Stimulated activated CD4-positive, alpha-beta T cell treated with anti-CD3 and anti-CD28 coated beads, Interleukin-1b, Interleukin-23, amount 100 ng/mL, for 4 hours (primary cell): ENCODE measurements at regions not wholly inside any gene's neighbourhood (a gene's known extent, or its start where the extent isn't known, plus 50 kb on each side); places are given as distances from the start of the nearest gene placed in this dataset.

Source experiments
- DNase-seq, 2 donors: peaks; one replicate each; pipeline ENCODE4 v3.0.0-alpha.2; 2020; ENCODE audit warnings: low read depth in 2 of 2

GRCh38 chr14:98227727-98228111 is 1044.3 kb downstream of the BCL11B start:
- no peak for DNase-seq

DNA sequence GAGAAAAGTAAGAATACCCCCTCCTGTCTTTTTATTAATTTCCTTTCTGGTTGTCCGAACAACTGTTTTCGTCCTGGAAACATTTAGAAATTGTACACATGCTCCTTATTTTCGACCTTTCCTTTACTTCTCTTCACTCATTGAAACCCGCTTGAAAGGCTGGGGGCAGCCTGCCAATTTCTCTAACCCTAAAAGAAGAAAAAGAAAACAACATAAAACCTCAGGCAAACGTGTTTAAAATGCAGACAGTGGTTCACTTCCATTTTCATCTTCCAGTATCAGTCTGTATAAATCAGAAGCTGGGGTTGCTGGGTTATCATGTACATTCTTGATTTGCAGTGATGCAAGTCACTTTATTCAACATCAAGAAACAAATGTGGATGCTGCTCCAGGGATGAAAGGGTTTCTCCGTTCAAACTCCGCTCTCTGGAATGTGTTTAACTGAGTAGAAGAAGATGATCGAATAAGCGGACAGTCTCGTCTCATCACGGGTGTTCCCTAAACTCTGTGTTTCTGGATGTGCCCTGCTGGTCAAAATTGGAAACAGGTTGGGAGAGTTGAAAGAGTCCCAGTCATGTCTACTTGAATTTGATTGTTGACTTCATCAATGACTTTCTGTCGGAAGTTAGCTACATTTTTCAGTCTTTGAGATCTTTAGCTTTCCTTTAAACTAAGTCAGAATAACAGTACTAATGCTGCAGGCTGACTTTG is 1042.2 kb downstream of the BCL11B start:
- DNase-seq: no peak

GRCh38 chr14:98230411-98230810 is 1041.6 kb downstream of the BCL11B start:
- no peak for DNase-seq

GRCh38 chr14:98231210-98231609 is 1040.8 kb downstream of the BCL11B start:
- DNase-seq: no peak

- DNase-seq: no peak
Measured at GRCh38 chr14:98233656-98234055, 1038.3 kb downstream of the BCL11B start.

DNA sequence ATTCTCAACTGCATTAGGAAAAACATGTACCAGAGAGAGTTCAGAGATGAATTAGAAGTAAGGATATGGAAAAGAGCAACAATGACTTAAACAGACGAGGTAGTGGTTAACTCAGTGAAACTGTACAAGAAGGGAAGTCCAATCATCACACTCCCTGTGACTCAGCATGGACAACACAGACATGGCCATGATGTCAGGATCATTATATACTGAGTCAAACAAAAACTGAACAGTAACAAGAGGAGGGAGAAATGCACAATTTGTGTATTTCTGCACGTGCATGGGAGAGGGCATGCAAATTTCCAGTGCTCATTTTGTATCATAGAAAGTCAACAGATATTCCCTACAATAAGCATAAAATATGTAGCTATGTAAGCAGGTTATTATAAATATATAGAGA is 1037.8 kb downstream of the BCL11B start:
- DNase-seq: no peak

DNA sequence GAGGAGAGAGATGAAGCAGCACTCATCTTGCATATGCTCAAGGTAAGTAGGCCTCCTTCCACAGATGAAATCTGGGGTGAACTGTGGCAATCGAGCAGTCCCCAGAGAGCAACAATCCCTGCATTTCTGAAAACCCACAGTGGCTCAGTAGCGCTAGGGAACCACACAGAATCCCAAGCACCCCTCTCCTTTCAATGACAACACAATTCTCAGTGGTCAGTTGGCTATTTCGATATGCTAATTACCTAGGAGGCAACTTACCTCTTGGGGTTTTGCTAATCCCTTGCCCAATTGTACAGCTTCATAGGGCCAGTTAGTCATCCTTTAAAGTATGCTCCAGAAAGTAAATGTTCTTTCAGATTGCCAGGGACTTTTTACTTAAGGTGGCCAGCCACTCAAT is 1035.7 kb downstream of the BCL11B start:
- DNase-seq: no peak

DNA sequence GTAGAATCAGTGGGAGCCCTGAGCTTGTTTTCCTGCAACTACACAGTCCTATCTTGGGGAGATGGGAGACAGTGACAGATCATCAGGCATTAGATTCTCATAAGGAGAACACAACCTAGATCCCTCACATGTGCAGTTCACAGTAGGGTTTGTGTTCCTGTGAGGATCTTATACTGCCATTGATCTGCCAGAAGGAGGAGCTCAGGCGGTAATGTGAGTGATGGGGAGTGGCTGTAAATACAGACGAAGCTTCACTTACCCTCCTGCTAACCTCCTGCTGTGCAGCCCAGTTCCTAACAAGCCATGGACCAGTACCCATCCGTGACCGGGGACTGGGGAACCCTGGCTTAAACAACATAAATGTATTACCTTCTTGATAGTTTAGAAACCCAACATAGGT is 1034.1 kb downstream of the BCL11B start:
- no peak for DNase-seq

DNA sequence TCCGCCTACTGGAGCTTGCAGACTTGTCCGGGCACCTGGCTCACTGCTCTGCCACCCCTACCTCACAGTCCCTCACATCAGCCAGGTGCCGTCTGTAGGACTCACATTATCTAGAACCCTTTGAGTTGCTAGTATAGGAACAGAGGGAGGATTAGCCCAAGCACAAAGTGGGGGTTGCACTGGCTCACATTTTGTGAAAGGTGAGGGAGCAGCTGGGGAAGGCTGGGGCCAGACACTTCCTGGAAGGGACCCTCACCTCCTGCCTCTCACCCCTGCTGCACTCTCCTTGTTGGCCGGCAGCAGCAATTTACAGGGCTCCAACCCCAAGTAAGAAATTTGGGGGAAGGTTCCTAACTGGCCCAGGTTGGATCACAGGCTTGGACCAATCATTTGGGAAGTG is 1031.6 kb downstream of the BCL11B start:
- DNase-seq: no peak

GRCh38 chr14:98242903-98243302 is 1029.1 kb downstream of the BCL11B start:
- DNase-seq: no peak

DNA sequence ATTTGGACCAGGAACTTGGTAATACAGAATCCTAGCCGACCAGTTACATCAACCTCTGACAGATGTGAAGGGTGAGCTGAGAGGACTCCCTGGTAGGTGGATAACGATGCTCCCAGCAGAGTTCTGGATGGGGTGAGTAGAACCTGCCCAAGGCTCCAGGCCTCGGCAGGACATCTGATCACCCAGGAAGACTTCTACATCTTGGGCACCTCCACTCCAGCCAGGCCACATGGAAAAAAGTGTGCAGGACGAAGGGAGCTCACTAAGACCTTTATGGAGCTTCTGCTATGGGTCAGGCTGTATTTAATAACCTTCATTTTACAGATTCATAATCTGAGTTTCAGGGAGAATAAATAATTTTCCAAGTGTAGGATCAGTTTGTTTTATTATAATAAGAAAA is 1028.7 kb downstream of the BCL11B start:
- DNase-seq: no peak

DNA sequence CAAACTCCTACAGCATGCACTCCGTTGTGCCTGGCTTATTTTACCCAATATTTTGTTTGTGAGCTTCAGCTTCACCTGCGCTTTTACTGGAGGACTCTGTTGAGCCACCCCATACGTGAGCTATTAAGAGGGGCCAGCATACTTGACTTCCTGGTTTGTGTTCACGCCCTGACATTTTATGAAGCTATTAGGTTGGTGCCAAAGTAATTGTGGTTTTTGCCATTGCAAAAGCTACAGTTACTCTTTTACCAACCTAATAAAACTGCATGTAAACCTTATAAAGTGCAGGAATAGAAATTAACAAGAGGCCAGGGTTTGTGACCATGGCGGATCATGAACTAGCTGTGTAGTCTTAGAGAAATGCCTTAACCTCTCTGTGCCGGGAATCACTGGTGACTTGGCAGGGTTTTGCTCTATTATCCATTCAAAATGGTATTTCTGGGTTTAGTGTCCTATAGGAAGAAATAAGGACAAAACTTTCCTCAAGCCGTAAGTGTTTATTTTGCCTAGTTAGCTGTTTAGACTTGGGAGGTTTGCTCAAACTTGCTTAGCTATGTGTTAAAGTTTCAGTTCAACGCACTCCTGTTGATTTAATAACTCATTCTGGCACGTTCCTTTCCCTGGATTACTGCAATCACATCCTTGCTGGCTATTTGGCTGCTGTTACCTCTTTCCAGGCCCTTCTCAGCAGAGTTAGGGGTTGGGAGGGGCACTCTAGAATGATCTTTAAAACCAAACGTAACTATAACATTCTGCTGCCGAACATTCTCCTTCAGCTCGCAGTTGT is 1027.6 kb downstream of the BCL11B start:
- no peak for DNase-seq

GRCh38 chr14:98244966-98245569 is 1026.9 kb downstream of the BCL11B start:
- DNase-seq: no peak

DNA sequence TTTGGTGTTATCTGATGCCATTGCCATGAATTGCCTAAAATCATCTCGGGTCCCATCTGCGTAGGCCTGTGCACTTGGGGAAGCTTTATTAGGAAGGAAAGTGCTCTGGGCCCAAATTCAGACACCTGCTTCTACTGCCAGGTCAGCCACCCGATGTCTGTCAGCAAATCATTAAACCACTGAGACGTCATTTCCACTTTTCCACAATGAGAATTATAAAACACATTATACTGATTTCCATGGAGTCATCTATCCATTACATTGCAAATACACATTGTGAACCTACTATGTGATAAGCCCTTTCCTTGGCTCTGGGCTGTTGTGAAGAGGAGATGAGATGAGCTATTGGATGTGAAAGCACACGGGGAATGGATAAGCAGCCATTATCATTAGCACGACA is 1022.9 kb downstream of the BCL11B start:
- DNase-seq: no peak

DNA sequence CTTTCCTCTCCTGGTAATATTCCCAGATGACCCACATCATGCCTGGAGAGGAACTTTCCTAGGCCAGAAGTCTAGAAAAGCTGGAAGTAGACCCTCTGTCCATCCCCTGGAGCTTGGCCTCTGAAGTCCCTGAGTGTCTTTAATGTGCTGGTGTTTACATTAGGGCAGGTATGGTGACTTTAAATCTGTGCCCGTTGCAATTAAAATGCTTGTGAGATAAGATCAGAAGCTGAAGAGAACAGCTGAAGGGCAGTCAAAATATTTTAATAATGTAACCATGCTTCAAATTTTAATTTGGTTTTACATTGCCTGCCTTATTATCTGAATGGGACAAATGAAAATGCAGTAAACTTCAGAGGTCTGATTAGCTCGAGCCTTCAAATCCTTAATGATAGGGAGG is 1022.5 kb downstream of the BCL11B start:
- DNase-seq: no peak

DNA sequence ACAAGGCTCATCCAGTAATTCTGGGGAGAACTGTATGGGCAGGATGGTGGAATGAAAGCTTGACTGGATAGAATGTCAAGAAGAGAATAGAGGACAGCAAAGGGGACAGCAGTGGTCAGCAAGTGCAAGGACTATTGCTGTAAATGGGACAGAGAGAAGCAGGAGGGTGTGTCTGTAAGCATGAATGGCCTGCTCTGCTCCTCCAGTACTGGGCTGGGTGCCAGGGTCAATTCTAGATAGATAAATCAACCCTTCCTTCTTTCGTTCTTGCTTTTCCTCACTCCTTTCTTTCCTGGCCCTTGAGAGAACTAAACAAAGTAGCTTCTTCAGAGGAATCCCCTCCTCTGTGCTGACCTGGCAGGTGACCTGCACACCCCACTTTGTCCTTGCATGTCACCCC is 1019.2 kb downstream of the BCL11B start:
- DNase-seq: no peak

DNA sequence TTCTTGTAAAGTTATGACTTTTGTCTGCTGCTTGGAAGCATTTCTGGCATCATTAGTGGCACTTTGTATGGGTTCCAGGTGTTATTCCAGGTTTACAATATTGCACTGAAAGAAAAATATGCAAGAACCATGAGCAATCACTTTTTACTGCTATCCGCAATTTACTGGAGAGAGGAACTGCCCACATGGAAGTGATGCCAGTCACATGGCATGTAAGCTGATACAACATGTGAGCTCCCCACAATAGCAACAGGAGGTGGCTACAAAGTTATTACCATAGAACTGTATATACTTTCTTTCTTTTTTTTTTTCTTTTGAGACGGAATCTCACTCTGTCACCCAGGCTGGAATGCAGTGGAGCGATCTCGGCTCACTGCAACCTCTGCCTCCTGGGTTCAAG is 1012.1 kb downstream of the BCL11B start:
- no peak for DNase-seq

DNA sequence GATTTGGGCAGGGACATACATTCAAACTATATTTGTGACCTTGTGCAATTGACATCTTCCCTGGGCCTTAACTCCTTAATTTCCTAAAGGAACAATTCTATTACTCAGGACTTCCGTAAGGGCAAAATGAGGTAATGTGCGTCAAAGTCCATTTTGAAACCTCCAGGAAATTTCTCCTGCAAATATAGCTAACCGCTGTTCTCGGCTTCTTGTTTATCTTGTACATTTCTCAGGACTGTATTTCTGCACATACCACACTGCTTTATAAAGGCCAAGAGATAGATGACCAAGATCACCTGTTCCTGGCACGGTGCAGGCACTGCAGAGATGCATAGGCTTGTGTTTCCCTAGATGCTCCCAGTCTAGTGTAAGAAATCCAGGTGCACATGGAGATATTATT is 1009.4 kb downstream of the BCL11B start:
- no peak for DNase-seq

- DNase-seq: no peak
Measured at GRCh38 chr14:98269533-98269932, 1002.5 kb downstream of the BCL11B start.

GRCh38 chr14:98270201-98270600 is 1001.8 kb downstream of the BCL11B start:
- no peak for DNase-seq

DNA sequence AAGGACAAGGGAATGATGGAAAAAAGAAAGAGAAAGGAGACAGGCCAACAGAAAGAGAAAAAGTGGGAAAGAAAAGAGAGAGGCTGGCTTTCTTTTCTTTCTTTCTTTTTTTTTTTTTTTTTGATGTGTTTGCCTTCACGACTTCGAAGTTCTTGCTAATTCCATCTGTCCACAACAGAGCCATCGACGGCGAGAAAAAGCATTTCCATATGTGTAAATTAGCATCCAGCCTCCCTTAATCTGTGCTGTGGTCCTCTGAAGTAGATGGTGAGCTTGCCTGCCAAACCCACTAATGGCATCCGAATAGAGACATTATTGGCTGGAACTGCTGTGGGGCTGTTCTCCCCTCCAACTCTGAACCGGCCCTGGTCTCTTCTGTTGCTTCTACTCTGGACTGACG is 997.4 kb downstream of the BCL11B start:
- DNase-seq: no peak

DNA sequence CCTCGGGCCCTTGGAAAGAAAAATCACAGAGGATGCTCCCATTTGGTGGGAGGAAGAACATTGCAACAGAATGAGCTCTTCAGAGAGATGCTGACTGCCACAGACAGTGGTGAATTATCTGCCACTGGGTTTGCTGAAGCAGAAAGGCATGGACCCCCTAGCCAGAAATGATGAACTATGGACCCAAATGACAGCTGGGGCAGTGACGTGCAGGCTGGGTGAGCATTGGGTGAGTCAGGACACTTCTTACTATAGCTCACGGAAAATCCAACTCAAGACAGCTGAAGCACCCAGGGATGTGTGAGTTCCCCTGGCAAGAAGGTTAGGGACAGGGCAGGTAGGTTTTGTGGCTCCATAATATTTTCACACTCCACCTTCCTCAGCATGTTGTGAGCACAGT is 993.2 kb downstream of the BCL11B start:
- no peak for DNase-seq

DNA sequence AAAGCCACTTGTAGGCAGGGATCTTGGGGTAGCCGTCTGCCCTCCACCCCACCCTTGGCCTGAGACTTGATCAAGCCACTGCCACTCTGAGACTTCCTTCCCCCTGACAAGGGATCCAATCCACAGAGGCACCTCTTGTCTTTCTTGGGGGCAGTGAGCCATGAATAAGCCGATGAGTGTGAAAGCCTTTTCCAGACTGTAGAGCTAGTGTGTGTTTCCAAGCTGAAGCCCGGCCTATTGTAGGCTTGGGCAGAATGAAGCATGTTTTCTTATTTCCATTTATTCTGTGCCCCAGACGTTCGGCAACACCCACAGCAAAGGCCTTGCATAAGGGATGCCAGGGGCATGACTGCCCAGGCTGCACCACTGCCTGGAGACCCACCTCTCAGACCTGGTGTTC is 991.6 kb downstream of the BCL11B start:
- no peak for DNase-seq
